ENCODE measurements at regions not wholly inside any gene's neighbourhood (a gene's known extent, or its start where the extent isn't known, plus 50 kb on each side); places are given as distances from the start of the nearest gene placed in this dataset.

- DNase-seq (ENCODE audit: extremely low read depth in 1 of 2, low read depth in 1 of 2) = no peak
Measured at GRCh38 chr10:88163572-88163971, 300.1 kb downstream of the PTEN start.

- DNase-seq (ENCODE audit: extremely low read depth in 1 of 2, low read depth in 1 of 2) = no peak
Measured at GRCh38 chr10:88164471-88164870, 301.0 kb downstream of the PTEN start.

GRCh38 chr10:88165849-88166271 is 302.4 kb downstream of the PTEN start:
- DNase-seq (ENCODE audit: extremely low read depth in 1 of 2, low read depth in 1 of 2) = no peak

GRCh38 chr10:88168171-88169036 is 305.0 kb downstream of the PTEN start:
- no peak for DNase-seq (ENCODE audit: extremely low read depth in 1 of 2, low read depth in 1 of 2)

GRCh38 chr10:88169037-88169319 is 305.6 kb downstream of the PTEN start:
- no peak for DNase-seq (ENCODE audit: extremely low read depth in 1 of 2, low read depth in 1 of 2)

- DNase-seq (ENCODE audit: extremely low read depth in 1 of 2, low read depth in 1 of 2) = no peak
Measured at GRCh38 chr10:88170628-88171027, 307.2 kb downstream of the PTEN start.

GRCh38 chr10:88172159-88172558 is 308.7 kb downstream of the PTEN start:
- DNase-seq (ENCODE audit: extremely low read depth in 1 of 2, low read depth in 1 of 2) = no peak

GRCh38 chr10:88174391-88174790 is 311.0 kb downstream of the PTEN start:
- no peak for DNase-seq (ENCODE audit: extremely low read depth in 1 of 2, low read depth in 1 of 2)

GRCh38 chr10:88178758-88179157 is 315.3 kb downstream of the PTEN start:
- no peak for DNase-seq (ENCODE audit: extremely low read depth in 1 of 2, low read depth in 1 of 2)

GRCh38 chr10:88179831-88180230 is 316.4 kb downstream of the PTEN start:
- DNase-seq (ENCODE audit: extremely low read depth in 1 of 2, low read depth in 1 of 2) = no peak

GRCh38 chr10:88181902-88182600 is 318.6 kb downstream of the PTEN start:
- DNase-seq (ENCODE audit: extremely low read depth in 1 of 2, low read depth in 1 of 2) = no peak

GRCh38 chr10:88182601-88182930 is 319.1 kb downstream of the PTEN start:
- DNase-seq (ENCODE audit: extremely low read depth in 1 of 2, low read depth in 1 of 2) = no peak

- DNase-seq (ENCODE audit: extremely low read depth in 1 of 2, low read depth in 1 of 2) = no peak
Measured at GRCh38 chr10:88184543-88185297, 321.3 kb downstream of the PTEN start.

- no peak for DNase-seq (ENCODE audit: extremely low read depth in 1 of 2, low read depth in 1 of 2)
Measured at GRCh38 chr10:88185830-88186229, 322.4 kb downstream of the PTEN start.

- DNase-seq (ENCODE audit: extremely low read depth in 1 of 2, low read depth in 1 of 2) = no peak
Measured at GRCh38 chr10:88186335-88186734, 322.9 kb downstream of the PTEN start.

- no peak for DNase-seq (ENCODE audit: extremely low read depth in 1 of 2, low read depth in 1 of 2)
Measured at GRCh38 chr10:88187472-88187871, 324.0 kb downstream of the PTEN start.

- DNase-seq (ENCODE audit: extremely low read depth in 1 of 2, low read depth in 1 of 2) = no peak
Measured at GRCh38 chr10:88190123-88190522, 326.7 kb downstream of the PTEN start.

GRCh38 chr10:88190540-88191235 is 327.3 kb downstream of the PTEN start:
- no peak for DNase-seq (ENCODE audit: extremely low read depth in 1 of 2, low read depth in 1 of 2)

- no peak for DNase-seq (ENCODE audit: extremely low read depth in 1 of 2, low read depth in 1 of 2)
Measured at GRCh38 chr10:88193018-88193417, 329.6 kb downstream of the PTEN start.

GRCh38 chr10:88194041-88194887 is 330.8 kb downstream of the PTEN start:
- DNase-seq (ENCODE audit: extremely low read depth in 1 of 2, low read depth in 1 of 2) = peak; percentile 9
